ENCODE measurements at regions not wholly inside any gene's neighbourhood (a gene's known extent, or its start where the extent isn't known, plus 50 kb on each side); places are given as distances from the start of the nearest gene placed in this dataset.

DNA sequence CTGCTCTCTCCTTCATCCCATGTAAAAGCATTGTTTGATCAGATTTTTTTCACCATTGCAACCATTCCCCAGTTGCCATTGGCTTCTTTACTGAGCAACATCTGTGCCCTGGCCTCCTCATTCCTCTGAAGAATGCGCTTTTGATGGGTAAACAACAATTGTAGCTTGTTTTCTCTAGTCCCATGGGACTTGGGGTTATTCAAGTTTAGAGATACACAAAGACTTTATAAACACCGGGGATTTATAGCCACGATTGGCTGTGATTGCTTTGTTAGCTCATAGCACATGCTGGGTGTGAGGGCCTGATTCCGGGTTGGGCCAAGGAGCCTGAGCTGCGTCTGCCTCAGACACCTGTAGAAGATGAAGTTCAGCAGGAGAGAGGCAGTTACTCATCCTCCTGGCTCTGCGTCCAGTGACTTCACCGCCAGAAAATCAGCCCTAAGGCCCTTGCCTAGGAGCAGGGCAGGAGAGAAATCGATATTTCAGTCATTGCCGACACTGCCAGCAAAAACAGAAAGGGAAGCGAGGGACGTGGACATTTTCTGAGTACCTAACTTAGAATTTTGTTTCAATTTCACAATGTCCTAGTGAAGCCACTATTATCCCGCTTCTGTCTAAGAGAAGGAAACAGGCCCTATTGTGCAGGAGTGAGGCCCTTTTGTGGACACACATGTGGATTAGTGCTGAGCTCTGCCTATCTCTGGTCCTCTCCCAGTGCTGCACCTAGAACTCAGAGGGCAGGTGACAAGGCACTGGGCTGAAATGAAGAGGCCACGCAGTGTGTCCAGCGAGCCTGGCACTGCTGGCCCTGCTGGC is 159.8 kb upstream of the USP24 start:
- Histone ChIP-seq H2AK5ac (ENCODE audit: insufficient read length, low read length) (no peak overlapping the region), H3K4ac (ENCODE audit: low read depth, low read length) (no peak overlapping the region), H3K4me2 (ENCODE audit: insufficient read depth, insufficient read length, low read length) (no peak overlapping the region), H3K9me3 (ENCODE audit: control insufficient read depth, low read depth, low read length) (no peaks in the 10 kb centered on the region), H4K20me1 (ENCODE audit: control insufficient read depth, insufficient read depth, insufficient read length) (no peaks in the 10 kb centered on the region), H4K8ac (replicated peaks; ENCODE audit: insufficient read length, low read depth, low read length) (no peak overlapping the region), H3K23me2 (ENCODE audit: insufficient read length, low read depth, low read length, poor library complexity, severe bottlenecking) (no peaks in the 10 kb centered on the region), H4K5ac (ENCODE audit: insufficient read length, low read depth, low read length) (no peak overlapping the region), H2BK15ac (ENCODE audit: low read depth, low read length) (no peak overlapping the region), H3K4me1 (ENCODE audit: insufficient read depth, low read length) (no peaks in the 10 kb centered on the region), H2BK20ac (ENCODE audit: low read depth, low read length, poor library complexity, severe bottlenecking) (no peak overlapping the region), H3K9ac (ENCODE audit: extremely low read depth, insufficient read length, low read length) (no peak overlapping the region), H2BK12ac (ENCODE audit: insufficient read length, low read depth, low read length) (no peak overlapping the region), H3K79me2 (ENCODE audit: insufficient read depth, low read length) (no peaks in the 10 kb centered on the region), H3K27me3 (ENCODE audit: insufficient read depth, low read length) (no peaks in the 10 kb centered on the region), H4K91ac (ENCODE audit: insufficient read length, low read depth, low read length) (no peak overlapping the region), H3K23ac (ENCODE audit: insufficient read length, low read depth, low read length) (no peak overlapping the region), H2BK120ac (ENCODE audit: low read depth, low read length, poor library complexity, severe bottlenecking) (no peak overlapping the region), H2AFZ (ENCODE audit: low read length) (no peak overlapping the region), H3K27ac (ENCODE audit: insufficient read length, low read depth, low read length) (no peak overlapping the region), H3K18ac (ENCODE audit: insufficient read length, low read depth, low read length) (no peak overlapping the region), H2BK5ac (ENCODE audit: insufficient read length, low read length) (no peak overlapping the region), H3K14ac (ENCODE audit: insufficient read depth, low read length) (no peak overlapping the region), H3K79me1 (ENCODE audit: insufficient read depth, low read depth, low read length, poor library complexity, severe bottlenecking) (no peaks in the 10 kb centered on the region), H3T11ph (ENCODE audit: low read length) (no peak overlapping the region), H3K56ac (ENCODE audit: insufficient read length, low read depth, low read length) (no peak overlapping the region)
- H3K9me3 Mint-ChIP-seq: no peaks in the 10 kb centered on the region
- no peak overlapping the region for H3K4me3 Mint-ChIP-seq
- peaks cover 3% of the 10 kb centered on the region; the same call in 1 of the 2 replicates for H3K27me3 Mint-ChIP-seq (ENCODE audit: low read depth)
- TF ChIP-seq, protein P1, sequence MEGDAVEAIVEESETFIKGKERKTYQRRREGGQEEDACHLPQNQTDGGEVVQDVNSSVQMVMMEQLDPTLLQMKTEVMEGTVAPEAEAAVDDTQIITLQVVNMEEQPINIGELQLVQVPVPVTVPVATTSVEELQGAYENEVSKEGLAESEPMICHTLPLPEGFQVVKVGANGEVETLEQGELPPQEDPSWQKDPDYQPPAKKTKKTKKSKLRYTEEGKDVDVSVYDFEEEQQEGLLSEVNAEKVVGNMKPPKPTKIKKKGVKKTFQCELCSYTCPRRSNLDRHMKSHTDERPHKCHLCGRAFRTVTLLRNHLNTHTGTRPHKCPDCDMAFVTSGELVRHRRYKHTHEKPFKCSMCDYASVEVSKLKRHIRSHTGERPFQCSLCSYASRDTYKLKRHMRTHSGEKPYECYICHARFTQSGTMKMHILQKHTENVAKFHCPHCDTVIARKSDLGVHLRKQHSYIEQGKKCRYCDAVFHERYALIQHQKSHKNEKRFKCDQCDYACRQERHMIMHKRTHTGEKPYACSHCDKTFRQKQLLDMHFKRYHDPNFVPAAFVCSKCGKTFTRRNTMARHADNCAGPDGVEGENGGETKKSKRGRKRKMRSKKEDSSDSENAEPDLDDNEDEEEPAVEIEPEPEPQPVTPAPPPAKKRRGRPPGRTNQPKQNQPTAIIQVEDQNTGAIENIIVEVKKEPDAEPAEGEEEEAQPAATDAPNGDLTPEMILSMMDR (conservative IDR thresholded peaks at IDR 0.05): no peak
- WGBS (ENCODE audit: extremely low coverage, insufficient read length, low lambda C conversion rate): no CpG with 5 or more reads among the region's 14 CpGs
- DNase-seq: no peak
- no peak overlapping the region for H3K27ac Mint-ChIP-seq
- no peaks in the 10 kb centered on the region for H3K36me3 Mint-ChIP-seq (ENCODE audit: insufficient read depth in 1 of 3, low read depth in 3 of 3)
- H3K4me1 Mint-ChIP-seq: no peaks in the 10 kb centered on the region

Data from H9 (cell line).